Panc1 (cell line): ENCODE measurements at regions not wholly inside any gene's neighbourhood (a gene's known extent, or its start where the extent isn't known, plus 50 kb on each side); places are given as distances from the start of the nearest gene placed in this dataset.

Source experiments
- CTCF ChIP-seq: fragments of 450-650 bp; IDR thresholded peaks from 2 replicates; pipeline ENCODE4 v1.5.1; 2017; ENCODE audit warnings: mild to moderate bottlenecking
- POLR2AphosphoS5 ChIP-seq: IDR thresholded peaks from 2 replicates; pipeline ENCODE4 v1.6.1; 2012; ENCODE audit warnings: mild to moderate bottlenecking, low read depth, low read length, moderate library complexity
- REST ChIP-seq, 2 experiments: IDR thresholded peaks; 2 replicates each; pipeline ENCODE4 v1.6.1; 2011 to 2012; ENCODE audit warnings: low read depth in 2 of 2, control low read depth in 1 of 2, low read length in 1 of 2, mild to moderate bottlenecking in 1 of 2, moderate library complexity in 1 of 2; ENCODE audit not compliant: insufficient read depth in 1 of 2

DNA sequence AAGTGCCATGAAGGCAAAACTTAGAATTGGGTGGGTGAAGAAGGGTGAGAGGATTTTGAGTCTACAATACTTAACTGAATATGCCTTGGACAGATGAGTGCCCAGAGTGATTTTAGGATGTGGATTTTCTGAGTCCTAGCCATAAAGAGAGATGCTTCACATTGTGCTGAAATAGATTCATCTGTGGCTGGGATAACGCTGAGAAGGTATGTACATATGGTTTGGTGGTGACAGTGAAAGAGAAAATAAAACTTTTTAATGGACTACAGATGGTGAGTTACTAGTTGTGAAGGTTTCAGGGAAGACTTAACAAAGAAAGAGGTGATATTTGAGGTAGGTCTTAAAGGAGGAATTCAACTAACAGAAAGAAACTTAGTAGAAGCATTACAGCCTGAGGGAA lies 265.8 kb downstream of the AKAIN1 start:
- no peak for TF ChIP-seq CTCF
- no peak for TF ChIP-seq REST (IDR thresholded peaks at IDR 0.05; ENCODE audit: insufficient read depth in 1 of 2, low read depth in 2 of 2, low read length in 1 of 2)
- TF ChIP-seq POLR2AphosphoS5, result no peak
